ENCODE measurements at regions not wholly inside any gene's neighbourhood (a gene's known extent, or its start where the extent isn't known, plus 50 kb on each side); places are given as distances from the start of the nearest gene placed in this dataset.
A peak's percentile ranks its signal among the peaks of the same experiment; 100 is the strongest.

GRCh38 chr18:75158465-75159237 lies 50.3 kb downstream of the PTGR3 start:
- Mint-ChIP-seq H3K9me3 (peaks cover 0 to 9% (median 0%) of the 10 kb centered on the region in 9 donors), H3K27ac (peak overlapping the region in 2 of 10 donors; percentile 2 to 12), H3K4me1 (peaks cover 10 to 16% (median 14%) of the 10 kb centered on the region in 4 donors), H3K36me3 (peaks cover 0 to 4% (median 2%) of the 10 kb centered on the region in 3 donors), H3K27me3 (peaks cover 0 to 18% (median 6%) of the 10 kb centered on the region in 5 donors), H3K4me3 (no peak overlapping the region)
- peak in 1 of 10 donors; percentile 42 for DNase-seq
- no peak for ATAC-seq
- POLR2A ChIA-PET = no interaction called here

GRCh38 chr18:75157851-75158250 lies 51.1 kb downstream of the PTGR3 start:
- Mint-ChIP-seq H3K4me3 (no peak overlapping the region), H3K36me3 (peaks cover 0 to 4% (median 2%) of the 10 kb centered on the region in 3 donors), H3K27me3 (peaks cover 0 to 18% (median 6%) of the 10 kb centered on the region in 5 donors), H3K4me1 (peaks cover 10 to 16% (median 14%) of the 10 kb centered on the region in 4 donors), H3K9me3 (peaks cover 0 to 9% (median 0%) of the 10 kb centered on the region in 9 donors), H3K27ac (peak overlapping the region in 1 of 10 donors; percentile 71)
- ATAC-seq = no peak
- POLR2A ChIA-PET = no interaction called here
- DNase-seq = peak in 1 of 10 donors; percentile 58

- POLR2A ChIA-PET = no interaction called here
- H3K27ac Mint-ChIP-seq = no peak overlapping the region
- H3K9me3 Mint-ChIP-seq = peaks cover 0 to 13% (median 1%) of the 10 kb centered on the region in 9 donors
- H3K4me3 Mint-ChIP-seq = no peak overlapping the region
- peaks cover 0 to 6% (median 3%) of the 10 kb centered on the region in 3 donors for H3K36me3 Mint-ChIP-seq
- DNase-seq = peak in 1 of 10 donors; percentile 50
- H3K4me1 Mint-ChIP-seq = peaks cover 10 to 16% (median 14%) of the 10 kb centered on the region in 4 donors
- ATAC-seq = no peak
- H3K27me3 Mint-ChIP-seq = peaks cover 0 to 18% (median 6%) of the 10 kb centered on the region in 5 donors
Observed at GRCh38 chr18:75157381-75157780, 51.6 kb downstream of the PTGR3 start.

GRCh38 chr18:75156831-75157230 lies 52.1 kb downstream of the PTGR3 start:
- Mint-ChIP-seq H3K4me3 (no peak overlapping the region), H3K36me3 (peaks cover 0 to 11% (median 9%) of the 10 kb centered on the region in 3 donors), H3K27ac (no peak overlapping the region), H3K27me3 (peaks cover 2 to 20% (median 6%) of the 10 kb centered on the region in 5 donors), H3K9me3 (peaks cover 2 to 18% (median 7%) of the 10 kb centered on the region in 9 donors), H3K4me1 (peaks cover 7 to 12% (median 10%) of the 10 kb centered on the region in 4 donors)
- POLR2A ChIA-PET = no interaction called here
- ATAC-seq = no peak
- peak in 1 of 10 donors; percentile 36 for DNase-seq

GRCh38 chr18:75156139-75156750 lies 52.7 kb downstream of the PTGR3 start:
- DNase-seq = peak in 1 of 10 donors; percentile 22
- no peak for ATAC-seq
- H3K27ac Mint-ChIP-seq = no peak overlapping the region
- peaks cover 3 to 7% (median 6%) of the 10 kb centered on the region in 4 donors for H3K4me1 Mint-ChIP-seq
- peaks cover 5 to 24% (median 10%) of the 10 kb centered on the region in 9 donors for H3K9me3 Mint-ChIP-seq
- H3K36me3 Mint-ChIP-seq = peaks cover 0 to 15% (median 12%) of the 10 kb centered on the region in 3 donors
- POLR2A ChIA-PET = no interaction called here
- H3K27me3 Mint-ChIP-seq = peaks cover 2 to 20% (median 10%) of the 10 kb centered on the region in 5 donors
- no peak overlapping the region for H3K4me3 Mint-ChIP-seq

GRCh38 chr18:75154997-75155396 lies 53.9 kb downstream of the PTGR3 start:
- POLR2A ChIA-PET = no interaction called here

GRCh38 chr18:75154259-75154658 lies 54.7 kb downstream of the PTGR3 start:
- no peak overlapping the region for H3K4me3 Mint-ChIP-seq
- peaks cover 0 to 7% (median 0%) of the 10 kb centered on the region in 4 donors for H3K4me1 Mint-ChIP-seq
- POLR2A ChIA-PET = no interaction called here
- no peak for DNase-seq
- no peak overlapping the region for H3K27ac Mint-ChIP-seq
- H3K27me3 Mint-ChIP-seq = peaks cover 2 to 20% (median 10%) of the 10 kb centered on the region in 5 donors
- ATAC-seq = no peak
- peaks cover 0 to 15% (median 10%) of the 10 kb centered on the region in 3 donors for H3K36me3 Mint-ChIP-seq
- peaks cover 5 to 26% (median 12%) of the 10 kb centered on the region in 9 donors for H3K9me3 Mint-ChIP-seq

More at GRCh38 chr18:75154997-75155396, 53.9 kb downstream of the PTGR3 start:
- H3K27ac Mint-ChIP-seq = no peak overlapping the region
- DNase-seq = no peak
- H3K9me3 Mint-ChIP-seq = peaks cover 5 to 26% (median 12%) of the 10 kb centered on the region in 9 donors
- no peak for ATAC-seq
- peaks cover 0 to 15% (median 10%) of the 10 kb centered on the region in 3 donors for H3K36me3 Mint-ChIP-seq
- H3K4me3 Mint-ChIP-seq = no peak overlapping the region
- H3K27me3 Mint-ChIP-seq = peaks cover 2 to 20% (median 10%) of the 10 kb centered on the region in 5 donors
- H3K4me1 Mint-ChIP-seq = peaks cover 0 to 7% (median 0%) of the 10 kb centered on the region in 4 donors

GRCh38 chr18:75143851-75144250 lies 65.1 kb downstream of the PTGR3 start:
- Mint-ChIP-seq H3K27me3 (peaks cover 0 to 4% (median 0%) of the 10 kb centered on the region in 5 donors), H3K27ac (peak overlapping the region in 1 of 10 donors; percentile 53), H3K36me3 (peaks cover 0 to 20% (median 5%) of the 10 kb centered on the region in 3 donors), H3K4me3 (no peak overlapping the region), H3K4me1 (peaks cover 0 to 1% (median 0%) of the 10 kb centered on the region in 4 donors), H3K9me3 (peaks cover 10 to 38% (median 30%) of the 10 kb centered on the region in 9 donors)
- POLR2A ChIA-PET = no interaction called here
- ATAC-seq (no peak), DNase-seq (no peak)

- POLR2A ChIA-PET = no interaction called here
- no peak for DNase-seq
- Mint-ChIP-seq H3K27me3 (peaks cover 0 to 4% (median 0%) of the 10 kb centered on the region in 5 donors), H3K9me3 (peaks cover 10 to 35% (median 27%) of the 10 kb centered on the region in 9 donors), H3K4me1 (peaks cover 0 to 1% (median 0%) of the 10 kb centered on the region in 4 donors), H3K27ac (no peak overlapping the region), H3K36me3 (peaks cover 0 to 16% (median 5%) of the 10 kb centered on the region in 3 donors), H3K4me3 (no peak overlapping the region)
- ATAC-seq = no peak
Observed at GRCh38 chr18:75142677-75143076, 66.3 kb downstream of the PTGR3 start.

- peaks cover 0 to 1% (median 0%) of the 10 kb centered on the region in 4 donors for H3K4me1 Mint-ChIP-seq
- H3K36me3 Mint-ChIP-seq = peaks cover 0 to 10% (median 5%) of the 10 kb centered on the region in 3 donors
- DNase-seq (no peak), ATAC-seq (no peak)
- peaks cover 6 to 25% (median 19%) of the 10 kb centered on the region in 9 donors for H3K9me3 Mint-ChIP-seq
- H3K27me3 Mint-ChIP-seq = peaks cover 0 to 4% (median 0%) of the 10 kb centered on the region in 5 donors
- no peak overlapping the region for H3K4me3 Mint-ChIP-seq
- H3K27ac Mint-ChIP-seq = no peak overlapping the region
- POLR2A ChIA-PET = no interaction called here
Observed at GRCh38 chr18:75141734-75142133, 67.2 kb downstream of the PTGR3 start.

- POLR2A ChIA-PET = no interaction called here
- ATAC-seq (no peak), DNase-seq (no peak)
- Mint-ChIP-seq H3K4me1 (peaks cover 0 to 1% (median 0%) of the 10 kb centered on the region in 4 donors), H3K36me3 (peaks cover 0 to 8% (median 5%) of the 10 kb centered on the region in 3 donors), H3K9me3 (peaks cover 5 to 20% (median 15%) of the 10 kb centered on the region in 9 donors), H3K27ac (no peak overlapping the region), H3K27me3 (peaks cover 0 to 4% (median 0%) of the 10 kb centered on the region in 5 donors), H3K4me3 (no peak overlapping the region)
Observed at GRCh38 chr18:75141166-75141565, 67.8 kb downstream of the PTGR3 start.

GRCh38 chr18:75140296-75140695 lies 68.6 kb downstream of the PTGR3 start:
- no peak for ATAC-seq

More at GRCh38 chr18:75140296-75140695, 68.6 kb downstream of the PTGR3 start:
- peak overlapping the region in 2 of 10 donors; percentile 18 to 31 for H3K27ac Mint-ChIP-seq
- no peaks in the 10 kb centered on the region for H3K4me1 Mint-ChIP-seq
- no peak overlapping the region for H3K4me3 Mint-ChIP-seq
- peaks cover 0 to 5% (median 3%) of the 10 kb centered on the region in 3 donors for H3K36me3 Mint-ChIP-seq
- POLR2A ChIA-PET = no interaction called here
- peaks cover 5 to 15% (median 9%) of the 10 kb centered on the region in 9 donors for H3K9me3 Mint-ChIP-seq
- no peak for DNase-seq
- H3K27me3 Mint-ChIP-seq = peaks cover 0 to 4% (median 0%) of the 10 kb centered on the region in 5 donors

Data from naive thymus-derived CD8-positive, alpha-beta T cell (primary cell).